ENCODE measurements at regions not wholly inside any gene's neighbourhood (a gene's known extent, or its start where the extent isn't known, plus 50 kb on each side); places are given as distances from the start of the nearest gene placed in this dataset.

DNA sequence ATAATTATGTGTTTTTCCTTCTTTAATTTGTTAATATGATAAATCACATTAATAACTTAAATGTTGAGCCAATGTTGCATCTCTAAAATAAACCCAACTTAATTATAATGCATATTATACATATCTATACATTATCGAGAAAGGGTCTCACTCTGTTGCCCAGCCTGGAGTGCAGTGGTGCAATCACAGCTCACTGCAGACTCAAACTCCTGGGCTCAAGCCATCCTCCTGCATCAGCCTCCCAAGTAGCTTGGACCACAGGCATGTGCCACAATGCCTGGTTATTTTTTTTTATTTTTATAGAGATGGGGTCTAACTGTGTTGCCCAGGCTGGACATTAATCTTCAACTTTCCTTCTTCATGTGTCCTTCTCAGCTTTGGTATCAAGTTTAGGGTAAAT lies 98.9 kb downstream of the INHBA start:
- TF ChIP-seq, protein P1, sequence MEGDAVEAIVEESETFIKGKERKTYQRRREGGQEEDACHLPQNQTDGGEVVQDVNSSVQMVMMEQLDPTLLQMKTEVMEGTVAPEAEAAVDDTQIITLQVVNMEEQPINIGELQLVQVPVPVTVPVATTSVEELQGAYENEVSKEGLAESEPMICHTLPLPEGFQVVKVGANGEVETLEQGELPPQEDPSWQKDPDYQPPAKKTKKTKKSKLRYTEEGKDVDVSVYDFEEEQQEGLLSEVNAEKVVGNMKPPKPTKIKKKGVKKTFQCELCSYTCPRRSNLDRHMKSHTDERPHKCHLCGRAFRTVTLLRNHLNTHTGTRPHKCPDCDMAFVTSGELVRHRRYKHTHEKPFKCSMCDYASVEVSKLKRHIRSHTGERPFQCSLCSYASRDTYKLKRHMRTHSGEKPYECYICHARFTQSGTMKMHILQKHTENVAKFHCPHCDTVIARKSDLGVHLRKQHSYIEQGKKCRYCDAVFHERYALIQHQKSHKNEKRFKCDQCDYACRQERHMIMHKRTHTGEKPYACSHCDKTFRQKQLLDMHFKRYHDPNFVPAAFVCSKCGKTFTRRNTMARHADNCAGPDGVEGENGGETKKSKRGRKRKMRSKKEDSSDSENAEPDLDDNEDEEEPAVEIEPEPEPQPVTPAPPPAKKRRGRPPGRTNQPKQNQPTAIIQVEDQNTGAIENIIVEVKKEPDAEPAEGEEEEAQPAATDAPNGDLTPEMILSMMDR (IDR thresholded peaks at IDR 0.05 in 8 of 11, conservative IDR thresholded peaks at IDR 0.05 in 3 of 11) = no peak
- TF ChIP-seq POLR2AphosphoS5 (IDR thresholded peaks at IDR 0.05) (no peak), POLR2A (IDR thresholded peaks at IDR 0.05) (no peak)
